Stimulated activated naive CD4-positive, alpha-beta T cell (primary cell): ENCODE measurements at regions not wholly inside any gene's neighbourhood (a gene's known extent, or its start where the extent isn't known, plus 50 kb on each side); places are given as distances from the start of the nearest gene placed in this dataset.

Source experiments
- DNase-seq, 6 experiments: peaks; one replicate each; lab custom pipeline; 2025; lab: John Stamatoyannopoulos, UW

DNA sequence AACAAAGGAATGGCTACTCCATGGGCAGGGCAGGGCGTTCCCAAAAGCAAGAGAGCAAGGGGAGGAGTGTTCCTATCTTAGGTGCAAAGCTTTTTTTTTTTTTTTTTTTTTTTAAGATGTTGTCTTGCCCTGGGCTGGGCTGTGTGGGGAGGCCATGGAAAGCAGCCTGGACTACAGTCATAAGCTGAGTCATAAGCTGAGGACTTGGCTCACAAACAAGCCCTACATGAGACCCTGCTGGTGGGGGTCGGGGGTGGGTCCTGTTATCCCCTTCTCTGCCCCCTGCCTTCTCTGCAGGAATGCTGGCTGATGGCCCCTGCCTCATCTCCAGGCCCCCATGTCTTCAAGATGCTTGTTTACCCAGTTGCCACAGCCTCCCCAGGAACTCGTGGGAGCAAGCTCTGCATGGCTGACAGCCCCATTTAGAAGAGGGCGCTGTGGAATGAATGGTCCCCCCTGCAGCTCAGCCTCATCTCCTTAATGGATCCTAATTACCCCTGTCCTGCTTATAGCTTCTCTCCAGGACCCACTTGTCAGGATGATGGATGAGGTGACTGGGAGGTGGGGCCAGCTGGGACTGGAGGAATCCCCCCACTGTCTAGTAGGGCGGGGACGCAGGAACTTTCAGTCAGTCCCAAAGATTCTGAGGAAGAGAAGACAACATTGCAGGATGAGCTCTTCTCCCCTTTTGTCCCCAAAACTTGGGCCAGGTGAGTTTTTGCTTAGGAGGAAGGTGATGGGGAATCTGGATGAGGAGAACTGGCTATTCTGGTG lies 340.8 kb upstream of the PODXL start:
- DNase-seq, result no peak

DNA sequence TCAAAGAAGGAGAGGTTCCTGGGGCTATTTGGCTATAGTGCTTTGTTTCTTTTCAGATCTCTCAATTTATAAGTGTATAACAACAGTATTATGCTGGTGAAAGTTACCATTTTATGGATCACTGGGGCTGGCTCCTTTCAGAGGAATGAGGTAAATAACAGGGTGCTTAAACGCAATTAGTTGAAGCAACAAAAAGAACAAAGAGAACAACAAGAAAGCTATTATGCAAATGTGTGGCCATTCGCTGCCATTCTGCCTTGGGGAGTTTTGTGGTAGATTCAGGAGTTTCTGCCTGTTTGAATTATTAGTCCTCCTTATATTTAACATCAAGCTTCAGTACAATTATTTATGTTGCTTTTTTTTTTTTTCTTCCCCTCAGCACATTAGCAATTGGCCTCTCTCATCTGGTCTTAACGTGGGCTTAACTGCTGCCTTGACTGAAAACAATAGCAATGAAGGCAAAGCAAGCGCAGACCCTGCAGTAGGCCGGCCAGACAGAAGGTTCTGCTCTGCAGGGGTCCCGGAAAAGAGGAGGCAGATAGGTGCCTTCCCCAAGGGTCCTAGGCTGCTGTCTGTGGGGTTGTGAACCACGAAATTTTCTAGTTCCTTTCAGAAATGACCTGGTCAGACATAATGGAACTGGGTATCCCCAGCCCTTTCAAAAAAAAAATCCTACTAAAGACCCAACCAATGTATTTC lies 339.9 kb upstream of the PODXL start:
- DNase-seq, result no peak

DNA sequence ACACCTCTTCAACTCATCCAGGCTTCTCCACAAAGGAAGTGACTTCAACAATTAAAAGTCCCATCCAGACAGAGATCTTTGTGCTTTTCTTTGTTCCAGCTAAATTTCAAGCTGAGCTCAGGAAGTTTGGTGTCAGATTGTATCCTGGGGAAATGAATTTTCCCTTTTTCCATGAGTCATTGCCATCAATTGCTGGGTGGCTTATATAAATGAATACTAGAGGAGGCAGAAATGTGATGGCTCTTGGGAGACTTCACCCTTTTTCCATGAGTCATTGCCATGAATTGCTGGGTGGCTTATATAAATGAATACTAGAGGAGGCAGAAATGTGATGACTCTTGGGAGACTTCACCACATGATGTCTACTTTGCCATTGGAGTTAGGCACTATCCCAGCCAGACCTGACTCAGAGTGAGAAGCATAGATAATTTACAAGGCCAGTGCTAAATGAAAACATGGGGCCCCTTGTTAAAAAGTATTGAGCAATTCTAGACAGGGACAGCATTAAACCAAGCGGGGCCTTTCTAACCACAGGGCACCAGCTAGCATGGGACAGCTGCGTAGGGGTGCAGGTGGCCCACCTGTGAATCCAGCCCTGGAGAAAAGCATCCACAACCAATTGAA lies 339.2 kb upstream of the PODXL start:
- no peak for DNase-seq

DNA sequence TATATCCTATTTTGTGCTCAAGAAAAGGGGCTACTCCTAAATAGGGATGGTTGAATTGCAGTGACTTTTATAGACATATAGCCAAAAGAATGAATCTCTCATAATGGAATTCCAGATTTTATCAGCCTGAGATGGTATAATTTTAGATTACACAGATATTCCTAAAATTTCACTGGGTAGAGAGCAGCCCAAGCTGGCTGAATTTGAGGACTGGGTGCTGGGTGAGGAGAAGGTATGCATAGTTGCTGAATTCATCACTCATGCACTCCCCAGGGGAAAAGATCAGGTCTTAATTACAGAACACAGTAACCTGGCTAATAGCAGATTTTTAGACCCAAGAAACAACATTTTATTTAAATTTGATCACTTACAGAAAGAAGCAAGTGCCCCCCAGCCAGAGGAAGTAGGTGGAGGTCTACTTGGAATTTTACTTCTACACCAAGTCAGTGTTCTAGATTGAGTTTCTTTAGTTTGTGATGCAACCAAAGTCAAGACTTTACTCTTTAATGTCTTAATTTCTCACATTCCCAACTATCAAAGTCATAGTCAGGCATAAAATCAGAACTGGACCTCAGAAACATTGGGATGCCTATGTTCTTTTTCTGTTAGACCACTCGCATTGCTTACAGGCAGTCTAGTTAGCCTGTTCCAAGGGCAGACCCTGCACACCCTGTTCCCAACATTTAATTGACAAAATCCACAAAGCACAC lies 337.4 kb upstream of the PODXL start:
- no peak for DNase-seq

DNA sequence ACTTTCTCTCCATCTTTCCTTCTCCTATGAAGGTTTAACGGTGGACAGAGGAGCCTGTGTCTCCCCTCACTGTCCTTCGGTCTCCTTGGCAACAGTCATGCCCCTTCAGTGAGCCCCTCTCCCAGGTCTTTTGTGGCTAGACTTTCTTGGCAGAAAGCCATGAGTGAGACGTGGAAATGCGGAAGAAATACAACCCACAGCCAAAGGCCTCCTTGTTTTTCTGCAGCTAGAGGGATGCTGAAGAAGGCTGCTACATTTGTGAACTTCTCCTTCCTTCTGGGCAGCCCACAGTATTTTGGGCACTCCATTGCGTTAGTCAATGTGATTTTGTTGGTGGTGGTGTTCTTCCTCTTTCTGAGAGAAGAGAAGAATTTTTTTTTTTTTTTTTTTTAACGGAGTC lies 333.7 kb upstream of the PODXL start:
- no peak for DNase-seq

DNA sequence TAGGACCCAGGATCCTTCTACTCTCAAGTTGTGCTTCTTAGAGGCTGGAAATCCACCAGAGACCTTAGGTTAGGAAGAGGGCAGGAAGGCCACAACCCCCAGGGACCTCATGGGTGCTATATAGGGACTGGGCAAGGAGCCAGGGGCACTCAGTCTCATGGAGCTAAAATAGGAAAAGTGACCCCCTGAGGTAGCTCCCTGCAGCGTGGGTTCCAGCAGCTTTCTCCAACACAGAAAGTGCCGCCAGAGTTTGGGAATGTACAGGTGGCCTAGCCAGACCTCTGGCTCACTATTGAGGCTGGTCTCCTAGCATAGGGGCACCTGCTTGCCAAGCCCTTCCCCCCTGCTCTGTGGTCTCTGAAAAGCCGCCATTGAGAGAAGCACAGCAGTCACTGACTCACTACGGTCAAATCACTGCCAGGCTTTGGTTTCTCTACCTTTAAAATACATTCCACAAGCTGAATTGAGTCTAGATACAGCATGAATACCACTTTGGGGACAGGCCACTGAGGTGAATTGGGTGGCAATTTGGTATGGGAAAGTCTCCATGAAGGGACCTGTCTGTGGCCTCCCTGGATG lies 333.2 kb upstream of the PODXL start:
- no peak for DNase-seq

DNA sequence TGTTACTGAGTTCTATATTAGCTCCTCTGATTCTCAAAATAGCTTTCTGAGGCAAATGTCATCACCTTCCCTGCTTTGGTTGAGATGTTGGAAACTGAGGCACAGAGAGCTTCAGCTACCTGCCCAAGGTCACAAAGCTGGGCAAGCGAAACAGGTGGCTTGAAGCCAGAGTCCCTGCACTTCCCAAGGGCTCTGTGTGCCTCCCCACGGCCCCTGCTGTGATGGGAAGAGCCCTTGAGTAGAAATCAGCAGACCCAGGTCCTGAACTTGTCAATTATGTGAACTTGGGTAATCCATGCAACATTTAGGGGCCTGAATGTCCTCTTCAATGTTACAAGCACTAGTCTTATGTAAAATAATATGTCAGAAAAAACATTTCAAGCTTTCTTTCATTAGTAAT lies 327.3 kb upstream of the PODXL start:
- no peak for DNase-seq

DNA sequence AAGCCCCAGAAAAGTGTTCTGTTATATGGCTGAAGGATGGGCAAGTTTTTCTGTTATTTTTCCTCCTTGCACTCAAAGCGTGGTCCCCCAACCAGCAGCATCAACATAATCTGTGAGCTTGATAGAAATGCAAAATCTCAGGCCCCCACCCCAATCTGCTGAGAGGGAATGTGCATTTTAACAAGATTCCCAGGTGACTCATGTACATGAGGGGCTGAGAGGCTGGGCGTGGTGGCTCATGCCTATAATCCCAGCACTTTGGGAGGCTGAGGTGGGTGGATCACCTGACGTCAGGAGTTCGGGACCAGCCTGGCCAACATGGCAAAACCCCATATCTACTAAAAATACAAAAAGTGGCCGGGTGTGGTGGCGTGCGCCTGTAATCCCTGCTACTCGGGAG lies 326.8 kb upstream of the PODXL start:
- no peak for DNase-seq

DNA sequence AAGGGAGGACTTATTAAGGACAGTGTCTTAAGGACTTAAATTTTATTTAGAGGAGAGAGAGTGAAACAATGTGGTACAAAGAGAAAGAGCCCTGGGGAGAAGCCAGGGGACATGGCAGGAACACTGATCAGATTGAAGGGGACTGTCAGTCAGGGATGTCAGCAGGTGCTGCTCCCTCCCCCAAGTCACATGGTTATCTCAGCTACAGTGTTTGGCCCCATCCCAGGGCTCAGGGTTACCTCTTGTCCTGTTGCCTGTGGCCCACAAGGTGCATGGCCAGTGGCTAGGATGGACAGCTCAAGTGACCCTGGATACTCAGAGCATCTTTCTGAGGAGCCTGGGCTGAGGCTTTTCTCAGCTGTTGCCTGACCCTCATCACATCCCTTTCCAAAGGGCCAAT lies 325.9 kb upstream of the PODXL start:
- no peak for DNase-seq

DNA sequence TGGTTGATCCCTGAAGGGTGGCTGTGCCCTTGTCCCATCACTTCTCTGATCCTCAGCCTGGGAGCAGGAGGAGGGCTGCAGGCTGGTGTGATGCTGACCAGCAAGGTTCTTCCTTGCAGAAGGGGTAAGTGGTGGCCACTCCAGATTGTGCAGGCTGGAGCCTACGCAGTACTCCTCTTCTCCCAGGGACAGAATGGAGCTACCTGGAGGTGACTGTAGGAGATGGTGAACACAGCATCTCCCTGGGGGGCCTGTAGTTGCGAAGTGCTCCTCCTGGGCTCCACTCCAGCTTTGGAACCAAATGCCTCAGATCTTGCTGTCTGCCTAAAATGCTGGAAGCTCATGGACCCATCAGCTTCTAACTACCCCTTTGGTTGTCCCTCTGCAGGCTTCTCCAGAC lies 323.6 kb upstream of the PODXL start:
- DNase-seq, result no peak

DNA sequence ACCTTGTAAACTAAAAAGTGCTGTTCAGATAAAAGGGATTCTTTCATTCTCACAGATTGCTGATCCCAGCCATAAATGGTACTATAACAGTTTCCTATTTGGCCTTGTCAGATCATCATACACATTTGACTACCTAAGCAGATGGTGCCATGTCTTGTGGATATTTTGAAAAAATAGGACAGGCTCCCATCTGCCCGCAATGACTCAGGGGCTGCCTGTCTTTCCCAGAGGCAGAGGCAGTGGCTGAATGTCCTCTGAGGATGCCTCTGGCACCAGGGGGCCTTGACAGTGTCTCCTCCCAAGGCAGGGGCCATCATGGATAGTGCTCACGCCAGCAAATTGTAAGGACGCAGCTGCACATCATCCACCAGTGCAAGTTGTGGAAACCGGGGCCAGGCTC lies 323.0 kb upstream of the PODXL start:
- no peak for DNase-seq

DNA sequence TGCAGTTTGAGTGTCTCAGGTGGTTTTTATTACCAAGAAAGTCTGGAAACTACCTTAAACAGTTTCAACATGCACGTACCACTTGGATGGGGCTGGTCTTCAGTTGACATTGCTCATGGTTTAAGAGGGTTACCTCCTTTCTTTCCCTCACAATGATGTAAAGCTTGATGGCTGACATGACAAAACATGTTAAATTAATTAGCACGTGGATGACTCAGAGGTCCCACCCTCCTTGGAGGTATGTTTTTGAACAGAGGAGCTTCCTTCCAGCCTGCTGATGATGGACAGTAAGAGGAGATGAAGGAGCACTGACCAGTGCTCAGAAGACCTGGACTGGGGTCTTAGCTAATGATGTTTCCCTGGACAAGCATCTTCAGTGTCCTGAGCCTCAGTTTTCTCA lies 322.3 kb upstream of the PODXL start:
- DNase-seq, result no peak

DNA sequence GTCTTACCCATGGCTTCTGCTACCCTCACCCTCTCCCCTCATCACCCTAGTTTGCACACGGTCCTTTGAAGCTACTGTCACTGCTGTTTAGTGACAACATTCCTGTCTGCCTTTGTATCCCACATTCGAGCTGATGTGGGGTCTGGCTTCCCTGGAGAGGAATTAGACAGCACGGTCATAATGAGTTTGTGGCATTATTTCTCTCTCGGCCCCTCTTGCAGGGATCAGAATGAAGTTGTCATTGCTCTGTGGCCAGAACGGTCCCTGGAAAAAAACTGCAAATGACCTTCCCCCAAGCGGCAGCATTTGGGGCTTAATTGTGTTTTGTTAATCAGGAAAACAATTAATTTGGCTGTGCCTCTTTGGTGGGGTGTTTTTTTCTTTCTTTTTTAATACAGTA lies 317.2 kb upstream of the PODXL start:
- no peak for DNase-seq

DNA sequence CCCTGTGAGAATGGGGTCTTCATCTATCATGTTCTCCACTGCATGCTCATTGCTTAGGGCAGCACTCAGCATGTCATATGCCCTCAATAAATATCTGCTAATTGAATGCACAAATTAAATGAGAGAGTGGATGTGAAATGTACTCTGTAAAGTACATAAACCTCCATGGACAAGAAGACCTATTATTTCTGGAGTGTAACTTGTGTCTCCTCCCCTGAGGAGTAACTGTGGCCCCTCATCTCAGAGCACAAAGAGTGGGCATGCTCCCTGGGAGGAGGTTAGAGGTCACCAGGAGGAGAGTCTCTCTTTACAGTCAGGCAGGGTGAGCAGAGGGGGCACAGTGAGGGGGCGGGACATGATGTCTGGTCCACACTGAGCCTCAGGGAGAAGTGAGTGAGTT lies 313.6 kb upstream of the PODXL start:
- no peak for DNase-seq

DNA sequence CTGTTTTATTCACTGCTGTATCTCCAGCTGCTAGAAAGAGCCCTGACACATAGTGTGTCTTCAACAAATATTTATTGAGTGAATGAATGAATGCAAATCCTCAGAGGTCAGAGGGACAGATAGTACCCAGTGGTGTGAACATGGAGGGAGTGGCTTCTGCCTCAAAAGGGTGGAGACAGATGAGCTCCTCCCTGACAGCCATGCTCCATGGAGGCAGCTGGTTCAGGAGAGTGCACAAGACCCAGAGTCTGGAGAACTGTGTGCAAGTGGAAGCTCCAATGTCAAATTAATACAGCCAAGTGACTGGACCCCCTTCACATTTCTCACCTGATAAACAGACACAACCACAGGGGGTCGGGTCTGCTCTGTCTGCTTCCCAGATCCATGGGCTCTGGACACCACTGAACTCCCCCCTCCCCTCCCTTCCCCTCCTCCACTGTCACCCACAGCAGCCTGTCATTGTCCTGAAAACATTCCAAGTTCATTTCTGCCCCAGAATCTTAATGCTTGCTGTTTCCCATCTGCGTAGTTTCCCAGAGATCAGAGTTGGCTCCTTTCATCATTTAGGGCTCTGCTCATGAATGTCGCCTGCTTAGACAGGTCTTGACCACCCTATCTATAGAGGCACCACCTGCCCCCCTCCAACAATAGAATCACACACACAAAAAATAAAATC lies 312.9 kb upstream of the PODXL start:
- no peak for DNase-seq

DNA sequence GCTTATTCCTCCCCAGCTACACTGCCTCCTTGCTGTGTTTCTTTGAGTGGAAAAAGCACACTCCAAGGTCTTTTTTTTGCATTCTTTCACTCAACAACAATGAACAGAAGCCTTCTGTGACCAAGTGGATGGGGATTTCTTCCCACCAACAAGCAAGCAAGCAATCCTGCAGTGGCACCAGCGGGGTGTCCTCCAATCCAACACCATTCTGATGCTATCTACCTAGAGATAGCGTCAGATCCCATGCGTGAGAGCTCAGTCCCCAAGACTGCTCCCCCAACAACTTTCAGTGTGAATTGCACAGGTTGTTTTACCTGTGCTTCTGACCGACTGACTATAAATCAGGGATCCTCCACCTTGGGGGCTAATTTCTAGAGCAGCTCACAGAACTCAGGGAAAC lies 311.0 kb upstream of the PODXL start:
- no peak for DNase-seq

DNA sequence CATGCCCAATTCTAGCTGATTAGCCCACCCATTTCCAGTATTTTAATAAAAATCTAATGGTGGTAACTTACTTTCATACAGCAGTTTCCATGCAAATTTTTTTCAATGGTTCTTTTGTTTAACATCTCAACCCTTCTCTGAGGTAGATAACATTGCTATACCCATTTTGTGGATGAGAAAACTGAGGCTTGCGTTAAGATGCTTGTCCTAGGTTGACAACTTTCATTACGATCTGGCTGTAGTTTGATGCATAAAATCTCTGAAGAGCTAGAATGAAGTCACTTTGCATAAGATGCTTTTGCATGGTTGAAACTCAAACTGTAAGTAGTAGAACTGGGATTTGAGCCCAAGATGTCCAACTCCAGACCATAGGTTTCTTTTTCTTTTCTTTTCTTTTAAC lies 309.5 kb upstream of the PODXL start:
- DNase-seq, result no peak

DNA sequence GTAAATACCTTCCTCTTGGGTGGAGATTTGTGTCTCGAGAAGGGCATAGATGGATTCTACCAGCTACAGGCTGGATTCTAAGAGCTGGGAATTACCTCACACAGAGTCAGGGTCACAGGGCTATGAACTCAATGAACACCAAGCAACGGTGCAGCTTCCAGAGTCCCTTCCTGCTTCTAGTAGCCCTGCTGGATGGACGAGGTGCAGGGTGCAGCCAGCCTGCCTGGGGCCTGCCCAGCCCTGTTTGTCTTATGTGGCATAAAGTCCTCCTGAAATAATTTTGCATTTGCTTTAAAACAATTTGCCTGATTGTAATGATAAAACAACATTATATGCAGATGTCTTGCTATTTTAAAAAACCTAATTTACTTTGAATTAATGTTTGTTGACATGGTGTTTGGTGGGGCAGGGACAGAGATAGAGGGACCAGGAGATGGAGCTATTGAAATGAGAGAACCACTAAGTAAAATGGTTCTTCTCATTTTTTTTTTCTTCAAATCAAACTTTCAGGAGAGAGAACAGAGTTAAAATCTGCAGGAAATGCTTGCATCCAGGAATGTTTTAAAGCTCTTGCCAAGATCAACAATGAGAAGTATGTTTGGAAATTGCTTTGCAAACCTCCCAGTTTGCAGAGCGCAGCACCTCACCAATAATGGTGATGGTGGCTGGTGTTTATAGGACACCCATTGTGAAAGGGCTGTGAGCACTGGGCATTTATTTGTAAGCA lies 305.4 kb upstream of the PODXL start:
- no peak for DNase-seq

DNA sequence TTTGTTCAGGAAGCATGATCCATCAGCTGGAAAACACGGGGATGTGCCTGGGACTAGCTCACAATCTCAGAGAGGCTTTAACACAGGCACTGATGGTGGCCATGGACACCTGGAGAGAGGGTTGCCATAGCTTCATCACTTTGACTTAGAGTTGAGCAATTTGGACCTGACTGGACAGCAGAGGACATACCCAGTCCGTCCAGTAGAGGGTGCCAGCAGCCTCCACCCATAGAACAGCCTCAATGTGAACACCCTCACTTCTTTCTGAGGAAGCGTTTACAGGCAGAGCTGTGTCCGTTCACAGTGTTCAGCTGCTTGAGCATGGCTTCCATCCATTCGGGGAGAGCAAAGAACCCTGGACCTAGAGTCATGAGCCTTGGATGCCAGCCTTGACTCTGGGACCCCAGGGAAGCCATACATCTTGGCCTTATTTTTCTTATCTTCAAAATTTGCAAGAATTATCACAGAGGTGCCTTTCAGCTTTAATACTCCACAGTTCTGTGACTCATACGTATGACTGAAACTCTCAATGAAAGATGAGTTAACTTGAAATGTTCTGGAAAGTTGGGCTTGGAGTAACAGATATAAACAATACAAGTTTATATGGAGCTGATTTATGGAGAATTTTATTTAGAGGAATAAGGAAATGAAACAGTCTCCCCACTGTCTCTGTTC lies 302.9 kb upstream of the PODXL start:
- peak in 3 of 6 experiments; percentile 2 to 5 (median 2) for DNase-seq

DNA sequence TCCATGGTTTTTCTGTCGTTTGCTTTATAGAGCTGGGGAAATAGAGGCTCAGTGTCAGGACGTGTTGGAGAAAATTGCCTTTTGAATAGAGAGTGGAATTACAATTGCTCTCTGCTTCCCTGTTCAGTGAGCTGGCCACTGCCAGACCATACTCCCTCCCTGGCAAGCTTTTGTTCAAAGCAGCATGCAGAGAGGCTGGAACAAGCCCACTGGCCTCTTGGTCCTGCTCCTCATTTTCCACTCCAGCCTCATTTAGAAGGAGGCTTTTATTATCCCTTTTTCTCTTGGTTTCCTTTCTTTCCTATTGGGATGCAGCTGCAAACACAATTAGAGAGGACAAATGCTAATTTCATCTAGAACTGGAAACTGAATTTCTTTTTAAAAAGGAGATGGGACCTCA lies 302.2 kb upstream of the PODXL start:
- DNase-seq, result no peak

DNA sequence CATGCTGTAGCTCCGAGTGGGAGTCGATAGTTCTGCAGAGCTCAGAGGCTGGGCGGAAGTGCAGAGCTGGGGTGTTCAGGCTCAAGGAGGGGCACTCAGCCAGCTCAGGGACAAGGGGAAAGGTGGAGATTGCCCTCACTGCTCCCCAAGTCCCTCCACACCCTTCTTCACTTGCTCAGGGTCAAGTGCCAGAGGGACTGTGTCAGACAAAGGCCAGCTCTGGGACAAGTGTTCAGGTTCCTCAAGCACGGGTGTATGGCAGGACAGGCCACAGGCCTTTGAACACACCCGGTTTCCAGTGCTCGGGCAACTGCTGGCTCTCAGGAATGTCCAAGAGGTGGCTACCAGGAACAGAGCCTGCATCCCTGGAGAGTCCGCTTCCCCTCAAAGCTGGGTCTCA lies 293.0 kb upstream of the PODXL start:
- no peak for DNase-seq
